NCI-H1105 treated with DMSO at 0.1 percent for 48 hours (cell line): ENCODE measurements at regions not wholly inside any gene's neighbourhood (a gene's known extent, or its start where the extent isn't known, plus 50 kb on each side); places are given as distances from the start of the nearest gene placed in this dataset.

ENCODE experiments used
- DNase-seq: peaks from one replicate; lab custom pipeline; 2025; lab: John Stamatoyannopoulos, UW

DNA sequence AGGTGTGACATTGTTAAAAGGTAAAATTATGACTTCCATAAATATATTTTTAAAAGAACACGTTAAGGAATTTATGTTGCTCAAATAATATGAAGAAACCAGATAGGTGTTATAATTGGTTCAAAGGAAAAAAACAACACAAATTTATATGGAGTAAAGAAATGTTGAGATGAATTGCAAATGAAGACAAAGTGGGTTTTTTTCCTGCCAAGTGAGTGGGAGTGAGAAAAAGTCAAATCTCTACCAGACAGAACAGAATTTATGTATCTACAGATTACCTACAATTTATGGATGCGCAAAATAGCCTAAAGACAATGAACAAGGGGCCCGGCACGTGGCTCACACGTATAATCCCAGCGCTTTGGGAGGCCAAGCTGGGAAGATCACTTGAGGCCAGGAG, 159.7 kb upstream of the SLC1A4 start:
- no peak for DNase-seq

DNA sequence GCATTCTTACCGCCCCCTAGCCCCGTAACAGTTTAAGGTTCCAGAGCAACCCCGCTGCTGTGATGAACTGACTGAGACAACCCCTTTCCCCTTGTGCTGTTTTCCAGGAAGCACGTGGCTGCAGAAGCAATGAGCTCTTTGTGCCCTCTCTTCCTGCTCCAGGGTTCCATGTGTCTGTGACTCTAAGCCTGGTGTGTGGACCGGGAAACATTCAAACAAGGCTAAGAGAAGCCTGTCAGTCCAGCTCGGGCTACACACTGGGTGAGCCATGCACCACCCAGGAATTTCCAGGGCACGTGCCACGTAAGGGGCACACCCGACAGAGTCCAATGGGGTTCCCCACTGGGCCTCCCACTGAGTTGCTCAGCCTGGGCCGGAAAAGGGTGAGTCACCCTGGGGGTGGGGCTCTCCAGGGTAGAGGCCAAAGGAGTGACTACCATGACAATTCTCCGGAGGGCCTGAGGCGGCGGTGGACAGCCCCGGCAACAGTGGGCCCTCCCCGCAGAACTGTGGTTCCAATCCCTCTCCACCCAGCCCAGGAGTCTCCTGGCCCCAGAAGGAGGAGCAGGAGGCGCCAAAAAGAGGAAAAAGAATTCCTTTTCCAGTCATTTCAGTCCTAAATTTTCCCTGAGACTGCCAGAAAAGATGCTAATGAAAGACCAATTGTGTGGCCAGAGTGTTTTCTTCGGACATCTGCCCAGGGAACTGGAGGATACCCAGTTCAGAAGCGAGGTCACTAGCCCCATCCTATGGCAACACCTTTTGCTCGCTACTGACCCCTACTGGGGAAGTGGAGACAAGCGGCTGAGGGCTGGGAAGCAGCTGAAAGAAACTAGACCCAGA, 157.8 kb upstream of the SLC1A4 start:
- no peak for DNase-seq

DNA sequence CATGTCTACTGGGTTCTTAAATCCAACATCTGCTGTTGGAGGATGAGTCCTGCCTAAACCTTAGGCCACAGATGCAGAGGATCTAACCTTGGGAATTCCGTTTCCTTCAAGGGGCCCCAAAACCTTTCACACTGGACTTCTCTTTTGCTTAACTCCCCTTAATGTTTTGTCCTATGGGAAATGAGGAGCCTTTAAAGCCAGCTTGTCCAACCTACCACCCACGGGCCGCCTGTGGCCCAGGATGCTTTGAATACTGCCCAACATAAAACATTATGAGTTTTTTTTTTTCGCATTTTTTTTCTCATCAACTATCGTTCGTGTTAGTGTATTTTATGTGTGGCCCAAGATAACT, 157.2 kb upstream of the SLC1A4 start:
- no peak for DNase-seq

DNA sequence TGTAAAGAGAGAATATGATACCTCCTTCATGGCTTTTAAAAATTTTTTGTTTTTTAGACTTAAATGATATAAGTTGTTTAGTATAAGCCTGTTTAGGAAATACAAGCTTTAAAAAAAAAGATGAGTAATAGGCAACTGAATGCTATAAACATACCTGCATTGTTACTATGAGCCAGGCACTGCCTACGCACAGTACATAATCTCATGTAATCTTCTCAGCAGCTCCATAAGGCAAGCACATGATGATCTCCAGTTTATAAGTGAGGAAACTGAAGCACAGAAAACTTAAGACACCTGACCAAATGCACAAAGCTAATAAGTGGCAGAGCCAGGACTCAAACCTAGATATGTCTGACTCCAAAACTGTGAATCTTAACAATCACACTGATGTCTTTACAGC, 156.3 kb upstream of the SLC1A4 start:
- DNase-seq: no peak

DNA sequence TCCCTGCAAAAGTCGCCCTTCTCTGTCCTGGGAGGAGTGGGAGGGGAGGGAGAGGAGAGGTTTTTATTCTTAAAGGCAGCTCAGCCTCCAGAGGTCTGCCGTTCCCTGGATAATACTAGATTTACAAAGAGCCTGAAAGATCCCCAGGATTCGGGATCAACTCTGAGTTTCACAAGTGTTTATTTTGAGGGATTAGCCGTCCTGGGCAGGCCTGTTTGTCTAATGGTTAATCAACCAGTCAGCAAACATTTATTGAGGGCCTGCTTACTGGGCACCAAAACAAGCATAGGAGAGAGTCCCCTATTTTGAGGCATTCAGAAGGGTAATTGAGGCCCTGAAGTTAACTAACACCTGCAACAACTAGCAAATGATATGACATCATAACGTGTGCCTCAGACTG, 152.6 kb upstream of the SLC1A4 start:
- DNase-seq: no peak

DNA sequence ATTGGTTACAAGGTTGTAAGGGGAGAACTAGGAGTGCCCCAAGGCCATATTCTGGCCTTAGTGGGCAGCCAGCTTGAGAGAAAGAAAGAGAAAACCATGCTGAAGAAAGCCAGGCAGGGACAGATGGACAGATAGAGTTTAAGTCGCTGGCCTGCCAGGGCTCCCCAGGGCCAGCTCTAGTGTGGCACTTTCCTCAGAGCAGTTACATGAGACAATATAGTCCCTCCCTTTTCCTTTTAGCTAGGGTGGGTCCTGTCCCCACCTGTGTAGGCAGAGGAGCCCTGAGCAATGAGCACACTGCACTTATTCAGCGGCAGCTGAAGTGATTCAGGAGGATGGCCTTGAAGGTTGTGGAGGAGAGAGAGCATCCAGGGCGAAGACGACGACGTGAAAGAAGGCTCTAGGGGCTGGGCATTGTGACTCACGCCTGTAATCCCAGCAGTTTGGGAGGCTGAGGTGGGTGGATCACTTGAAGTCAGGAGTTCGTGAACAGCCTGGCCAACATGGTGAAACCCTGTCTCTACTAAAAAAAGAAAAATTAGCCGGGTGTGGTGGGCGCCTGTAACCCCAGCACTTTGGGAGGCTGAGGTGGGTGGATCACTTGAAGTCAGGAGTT, 152.0 kb upstream of the SLC1A4 start:
- DNase-seq: no peak

DNA sequence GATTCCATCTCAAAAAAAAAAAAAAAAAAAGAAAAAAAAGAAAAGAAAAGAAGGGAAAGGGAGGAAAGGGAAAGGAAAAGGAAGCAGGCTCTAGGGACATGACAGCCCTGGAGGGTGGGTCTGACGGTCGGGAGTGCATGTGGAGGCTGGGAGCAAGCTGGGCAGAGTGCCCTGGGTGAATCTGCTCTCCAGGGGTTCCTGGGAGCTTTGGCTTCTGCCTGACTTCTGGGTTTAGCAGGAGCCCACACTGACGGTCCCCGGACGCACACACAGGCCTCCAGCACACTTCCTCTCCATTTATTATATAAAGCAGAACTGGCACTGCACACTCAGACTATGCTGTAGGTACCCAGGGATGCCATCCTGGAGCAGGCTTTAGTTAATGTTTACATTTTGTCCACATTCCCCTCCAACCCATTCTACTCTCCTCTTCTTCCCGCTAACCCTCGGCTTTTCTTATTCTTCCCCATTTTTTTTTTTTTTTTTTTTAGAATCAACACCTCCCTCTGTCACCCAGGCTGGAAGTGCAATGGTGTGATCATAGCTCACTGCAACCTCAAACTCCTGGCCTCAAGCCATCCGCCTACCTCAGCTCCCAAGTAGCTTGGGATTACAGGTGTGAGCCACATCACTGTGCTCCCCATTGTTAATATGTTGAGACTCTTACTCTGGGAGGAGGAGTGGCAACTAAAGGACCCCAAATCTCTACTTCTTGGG, 151.1 kb upstream of the SLC1A4 start:
- no peak for DNase-seq

DNA sequence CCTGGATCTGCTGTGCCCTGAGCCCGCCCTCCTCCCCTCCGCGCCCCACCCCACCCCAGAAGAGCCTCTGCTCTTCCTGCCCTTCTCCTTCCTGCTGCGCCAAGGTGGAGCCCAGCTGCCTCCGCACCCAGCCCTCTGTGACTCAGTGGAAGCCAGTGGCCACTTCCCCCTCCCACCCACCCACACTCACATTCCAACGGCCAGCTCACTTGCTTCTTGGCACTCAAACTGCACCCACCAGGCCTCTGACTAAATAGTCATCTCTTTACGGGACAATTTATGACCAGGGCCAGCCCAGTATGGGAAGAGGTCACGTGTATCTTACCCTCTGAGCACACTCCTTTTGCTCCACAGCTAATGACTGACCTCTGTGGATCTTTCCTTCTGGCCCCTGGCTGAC, 150.4 kb upstream of the SLC1A4 start:
- DNase-seq: no peak

DNA sequence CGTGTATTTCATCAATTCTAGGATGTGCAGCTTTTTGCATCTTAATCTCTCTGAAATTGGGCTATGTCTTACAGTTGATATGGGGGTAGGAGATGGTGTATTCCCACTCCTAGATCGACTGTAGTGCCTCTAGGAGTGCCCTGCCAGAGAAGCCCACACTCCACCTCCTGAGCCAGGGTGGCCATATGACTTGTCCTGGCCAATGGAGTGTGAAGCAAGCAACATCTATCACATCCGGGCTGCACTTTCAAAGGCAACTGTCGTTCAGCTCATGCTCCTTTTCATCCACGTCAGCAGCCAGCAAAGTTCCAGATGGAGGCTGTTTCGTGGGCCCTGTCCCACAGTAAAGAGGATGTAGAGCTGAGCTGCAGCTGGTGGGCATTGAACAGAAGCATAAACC, 149.4 kb upstream of the SLC1A4 start:
- DNase-seq: no peak

DNA sequence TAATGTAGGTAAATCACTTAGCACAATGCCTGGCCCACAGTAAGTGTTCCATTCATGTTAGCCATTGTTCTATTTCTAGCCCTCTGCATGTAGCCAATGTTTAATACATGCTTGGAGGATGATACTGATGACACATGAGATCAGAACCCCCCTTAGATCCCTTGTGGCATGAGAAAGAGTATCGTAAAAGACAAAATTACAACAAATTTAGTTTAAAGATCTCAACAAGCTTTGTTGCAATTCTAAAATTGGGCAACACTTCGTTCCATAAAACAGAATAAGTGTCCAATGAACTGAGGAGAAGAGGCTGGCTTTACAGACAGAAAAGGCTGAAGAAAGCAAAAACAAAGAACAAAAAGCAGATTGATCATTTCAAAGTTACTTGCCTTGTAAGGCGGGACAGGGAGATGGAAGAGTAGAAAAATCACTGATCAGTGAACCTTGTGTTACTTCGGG, 148.7 kb upstream of the SLC1A4 start:
- DNase-seq: no peak

DNA sequence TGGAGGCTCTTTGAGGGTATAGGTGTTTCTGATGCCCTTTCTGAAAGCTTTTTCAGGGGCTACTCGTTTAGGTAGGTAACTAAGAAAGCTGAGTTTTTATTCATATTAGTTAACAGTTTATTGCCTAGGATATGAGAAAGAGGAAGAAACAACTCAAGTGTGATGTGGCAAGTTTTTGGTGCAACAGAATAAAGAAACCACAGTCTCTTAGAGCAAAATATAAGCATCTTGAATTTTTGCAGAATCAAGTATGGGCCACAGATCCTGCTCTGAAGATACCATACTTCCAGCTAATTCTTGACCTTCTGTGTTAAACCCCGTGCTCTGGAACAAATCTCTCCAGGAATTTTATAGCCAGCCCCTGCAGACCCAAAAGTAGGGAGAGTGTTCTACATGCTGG, 147.7 kb upstream of the SLC1A4 start:
- no peak for DNase-seq

DNA sequence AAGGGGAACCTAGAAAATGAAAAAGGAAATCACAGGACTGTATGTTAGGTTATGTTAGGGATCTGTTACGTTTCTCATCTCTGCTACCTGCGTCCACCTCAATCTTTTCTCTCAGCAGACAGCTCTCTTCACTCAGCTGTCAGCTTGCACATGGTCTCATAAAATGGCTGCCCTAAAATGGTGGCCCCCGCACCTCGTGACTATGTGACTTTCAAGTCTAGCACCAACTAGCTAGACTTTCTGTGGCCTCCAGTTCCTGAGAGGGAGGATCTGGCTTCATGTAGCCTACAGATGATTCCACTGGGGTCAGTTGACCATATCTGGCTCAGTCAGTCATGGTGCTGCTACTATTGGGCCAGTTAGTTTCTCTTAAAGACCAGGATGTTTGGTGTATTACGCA, 147.2 kb upstream of the SLC1A4 start:
- no peak for DNase-seq

DNA sequence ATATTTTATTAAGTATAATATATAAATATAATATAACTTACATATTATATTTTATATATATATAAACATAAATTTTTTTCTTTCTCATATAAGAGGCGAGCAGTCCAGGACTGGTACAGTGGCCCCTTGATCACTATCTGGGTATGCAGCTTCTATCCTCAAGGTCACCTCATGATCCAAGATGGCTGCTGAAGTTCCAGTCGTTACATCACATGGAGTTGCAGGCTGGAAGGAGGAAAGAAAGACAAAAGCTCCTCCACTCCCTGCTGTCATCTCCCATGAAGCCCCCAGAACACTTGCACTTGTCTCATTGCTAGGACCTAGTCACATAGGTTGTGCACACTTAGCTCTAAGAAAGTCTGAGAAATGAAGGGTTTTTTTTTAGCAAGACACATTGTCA, 145.1 kb upstream of the SLC1A4 start:
- no peak for DNase-seq

DNA sequence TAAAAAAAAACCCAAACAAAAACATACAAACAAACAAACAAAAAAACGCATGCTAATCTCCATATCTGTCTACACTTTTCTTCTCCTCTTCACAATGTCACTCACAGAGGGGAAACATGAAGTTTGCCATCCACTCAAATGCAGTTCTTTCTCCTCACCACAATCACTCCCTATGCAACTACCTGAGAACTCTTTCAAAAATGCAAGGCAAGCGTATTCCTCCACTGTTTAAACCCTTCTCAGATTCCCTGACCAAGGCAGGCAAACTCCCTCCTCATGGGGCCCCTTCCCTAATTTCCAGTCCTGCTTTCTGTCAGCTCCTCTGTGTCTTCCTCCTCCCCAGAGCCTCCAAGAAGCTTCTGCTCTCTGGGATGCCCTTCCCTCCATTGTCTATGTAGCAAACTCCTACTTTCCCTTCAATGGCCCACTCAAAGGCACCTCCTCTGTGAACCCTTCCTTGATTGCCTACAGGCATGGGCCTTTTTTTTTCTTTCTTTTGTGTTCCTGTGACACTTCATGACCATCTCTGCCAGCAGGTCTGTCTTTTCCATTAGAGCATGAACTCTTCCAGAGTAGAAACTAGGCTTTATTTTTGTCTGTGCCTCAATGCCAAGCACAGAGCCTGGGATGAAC, 143.8 kb upstream of the SLC1A4 start:
- DNase-seq: no peak

DNA sequence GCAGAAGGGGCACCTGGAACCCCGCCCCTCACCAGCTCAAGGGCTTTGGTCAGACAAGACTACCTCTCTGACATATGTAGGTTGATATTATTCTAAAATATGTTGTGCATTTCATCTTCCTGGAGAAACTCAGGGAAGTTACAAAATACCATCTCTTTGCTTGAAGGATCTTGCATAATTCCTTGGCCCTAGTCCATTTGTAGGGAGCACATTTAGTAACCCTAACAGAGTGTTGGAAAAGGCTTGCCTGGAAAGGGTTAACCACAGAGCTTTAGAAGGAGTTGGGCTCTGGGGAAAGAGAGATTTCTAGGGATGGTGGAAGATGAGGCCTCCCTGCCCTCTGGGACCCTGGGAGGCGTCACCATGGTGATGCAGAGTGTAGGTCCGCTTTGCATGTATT, 143.0 kb upstream of the SLC1A4 start:
- DNase-seq: no peak

DNA sequence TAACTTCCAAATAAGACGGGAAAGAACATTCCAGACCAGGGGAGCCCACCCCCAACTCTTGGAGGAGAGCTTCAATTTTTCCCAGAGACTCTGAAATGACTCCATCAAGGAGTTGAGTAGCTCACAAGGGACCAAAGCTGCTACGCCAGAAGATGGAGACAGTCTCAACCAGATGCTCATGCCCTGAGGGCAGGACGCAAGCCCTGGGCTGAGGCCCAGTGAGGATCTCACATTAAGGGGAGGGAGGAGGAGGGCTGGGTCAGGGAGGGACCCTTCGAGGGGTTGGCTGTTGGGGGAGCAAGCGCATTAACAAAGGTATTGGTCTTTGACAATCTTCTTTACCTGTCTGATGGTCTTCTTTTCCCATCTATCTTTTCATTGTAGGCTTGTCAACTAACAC, 141.3 kb upstream of the SLC1A4 start:
- DNase-seq: no peak

DNA sequence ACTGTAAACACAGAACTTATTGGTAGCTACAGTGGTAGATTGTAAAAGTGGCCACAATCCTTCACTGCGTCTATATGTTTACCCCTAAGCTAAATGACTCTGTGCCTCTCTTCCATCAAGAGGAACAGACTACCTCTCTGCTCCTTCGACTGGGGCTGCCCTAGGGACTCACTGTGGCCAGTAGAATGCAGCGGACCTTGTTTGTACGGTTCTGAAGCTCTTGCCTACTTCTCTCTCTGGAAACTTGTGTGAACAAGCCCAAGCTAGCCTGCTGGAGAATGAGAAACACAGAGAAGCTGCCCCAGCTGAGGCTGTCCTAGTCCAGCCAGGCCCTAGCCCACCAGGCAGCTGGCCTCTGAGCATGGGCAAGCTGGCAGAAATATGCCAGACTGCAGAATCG, 140.8 kb upstream of the SLC1A4 start:
- no peak for DNase-seq

DNA sequence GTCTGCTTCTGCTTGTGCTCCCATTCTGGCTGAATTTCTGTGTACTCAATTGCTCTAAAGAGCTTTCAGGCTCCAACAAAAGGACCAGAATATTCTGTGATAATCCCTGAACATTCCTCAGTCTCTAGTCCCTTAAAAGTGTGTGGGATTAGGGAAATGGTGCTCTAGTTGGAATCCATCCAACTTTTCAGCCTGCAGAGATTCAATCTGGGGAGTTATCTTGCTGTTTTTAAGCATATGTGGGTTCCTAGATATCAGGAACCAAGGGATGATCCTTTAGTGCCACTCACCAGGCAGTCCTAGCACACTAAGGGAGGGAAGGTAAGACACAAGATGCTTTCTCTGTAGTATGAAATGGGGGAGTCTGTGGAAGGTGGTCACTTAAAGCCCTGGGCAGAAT, 140.3 kb upstream of the SLC1A4 start:
- DNase-seq: no peak

DNA sequence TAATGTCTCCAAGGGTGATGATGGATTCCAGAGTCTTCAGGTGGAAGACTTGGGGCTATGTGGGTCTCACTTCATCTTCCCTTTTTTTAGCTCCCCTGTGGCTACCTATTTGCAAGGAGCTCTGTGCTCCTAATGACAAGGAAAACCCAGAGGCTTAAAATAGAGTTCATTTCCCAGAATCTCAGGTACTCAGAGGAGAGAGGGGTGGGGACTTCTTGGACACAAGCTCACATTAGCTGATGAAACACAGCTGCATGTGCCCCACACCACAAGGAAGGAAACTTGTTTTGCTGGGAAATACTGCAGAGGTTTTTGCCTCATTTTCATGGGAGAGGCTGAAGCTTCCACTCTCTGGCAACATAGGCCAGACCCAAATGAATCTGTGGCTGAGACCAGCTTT, 138.6 kb upstream of the SLC1A4 start:
- DNase-seq: no peak

DNA sequence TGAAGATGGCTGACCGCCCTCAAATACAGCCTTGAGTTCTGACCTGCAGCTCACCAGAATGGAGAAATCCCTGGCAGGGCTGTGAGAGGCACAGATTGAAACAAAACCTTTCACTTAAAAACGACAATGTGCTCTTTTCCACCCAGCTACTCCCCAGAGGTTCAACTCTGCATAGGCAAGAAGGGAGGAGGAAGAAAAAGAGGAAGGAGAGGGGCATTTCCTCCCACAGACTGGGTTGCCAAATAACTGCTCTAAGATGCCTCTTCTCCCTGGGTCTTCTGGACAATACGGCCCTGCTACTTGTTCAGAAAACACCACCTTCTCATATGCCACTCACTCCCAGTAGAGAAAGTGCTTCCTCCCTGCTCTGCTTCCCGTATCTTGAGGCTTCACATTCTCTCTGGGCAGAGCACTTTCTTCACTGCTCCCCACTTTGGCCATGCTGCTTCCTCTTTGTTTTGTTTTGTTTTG, 136.4 kb upstream of the SLC1A4 start:
- no peak for DNase-seq

DNA sequence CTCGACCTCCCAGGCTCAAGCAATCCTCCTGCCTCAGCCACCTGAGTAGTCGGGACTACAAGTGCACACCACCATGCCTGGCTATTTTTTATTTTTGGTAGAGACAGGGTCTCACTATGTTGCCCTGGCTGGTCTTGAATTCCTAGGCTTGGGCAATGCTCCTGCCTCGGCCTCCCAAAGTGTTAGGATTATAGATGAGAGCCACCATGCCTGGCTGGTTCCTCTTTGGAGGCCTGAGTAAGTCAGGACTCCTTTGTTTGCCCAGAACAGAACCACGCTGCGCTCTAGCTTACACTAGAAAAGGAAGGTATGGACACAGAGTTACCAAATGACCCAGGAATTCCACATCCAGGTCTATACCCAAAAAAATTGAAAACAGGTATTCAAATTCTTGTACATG, 135.9 kb upstream of the SLC1A4 start:
- no peak for DNase-seq

DNA sequence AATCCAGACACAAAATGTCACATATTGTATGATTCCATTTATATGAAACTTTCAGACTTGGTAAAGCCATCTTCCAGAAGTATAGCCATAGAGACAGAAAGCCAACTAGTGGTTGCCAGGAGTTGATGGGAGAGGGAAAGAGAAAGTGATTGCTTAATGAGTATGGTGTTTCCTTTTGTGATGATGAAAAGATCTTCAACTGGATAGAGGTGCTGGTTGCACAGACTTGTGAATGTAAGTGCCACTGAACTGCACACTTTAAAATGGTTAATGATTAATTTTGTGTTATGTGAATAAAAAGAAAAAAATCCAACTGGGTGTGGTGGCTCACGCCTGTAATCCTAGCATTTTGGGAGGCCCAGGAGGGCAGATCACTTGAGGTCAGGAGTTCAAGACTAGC, 135.3 kb upstream of the SLC1A4 start:
- DNase-seq: no peak

DNA sequence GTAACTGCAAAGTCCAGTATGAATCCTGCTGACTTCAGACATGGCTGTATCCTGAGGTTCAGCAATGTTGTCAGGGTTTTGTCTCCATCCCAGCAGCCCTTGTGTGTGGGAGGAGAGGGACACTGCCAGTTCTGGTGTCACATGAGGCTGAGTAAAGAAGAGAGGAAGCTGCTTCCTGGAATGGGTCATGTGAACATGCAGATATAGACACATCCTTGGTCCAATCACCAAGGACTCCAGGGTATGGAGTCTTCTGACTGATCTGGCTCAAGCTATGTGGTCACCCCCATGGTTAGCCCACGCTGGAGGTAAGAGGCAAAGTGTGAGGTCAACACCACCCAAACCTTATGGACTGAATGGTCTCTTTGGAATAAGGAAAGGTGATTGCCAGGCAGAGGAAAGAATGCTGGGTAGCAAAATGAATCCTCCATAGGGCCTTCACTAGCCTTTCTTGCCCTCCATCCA, 134.4 kb upstream of the SLC1A4 start:
- DNase-seq: no peak
